ENCODE measurements at regions not wholly inside any gene's neighbourhood (a gene's known extent, or its start where the extent isn't known, plus 50 kb on each side); places are given as distances from the start of the nearest gene placed in this dataset.

DNA sequence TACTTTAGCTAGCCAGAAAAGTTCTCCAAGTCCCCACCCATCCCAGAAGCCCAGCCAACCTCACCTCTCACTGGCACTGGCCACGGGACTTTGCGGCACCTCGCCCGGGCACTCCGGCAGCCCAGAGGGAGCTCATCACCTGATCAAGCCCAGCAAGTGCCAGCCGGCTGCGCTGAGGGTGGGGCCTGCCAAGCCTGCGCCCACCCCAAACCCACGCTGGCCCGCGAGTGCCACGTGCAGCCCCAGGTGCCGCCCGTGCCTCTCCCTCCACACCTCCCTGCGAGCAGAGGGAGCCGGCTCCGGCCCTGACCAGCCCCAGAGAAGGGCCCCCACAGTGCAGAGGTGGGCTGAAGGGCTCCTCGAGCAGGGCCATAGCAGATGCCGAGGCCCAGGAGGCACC, 585.0 kb upstream of the HS6ST1 start:
- TF ChIP-seq, protein P1, sequence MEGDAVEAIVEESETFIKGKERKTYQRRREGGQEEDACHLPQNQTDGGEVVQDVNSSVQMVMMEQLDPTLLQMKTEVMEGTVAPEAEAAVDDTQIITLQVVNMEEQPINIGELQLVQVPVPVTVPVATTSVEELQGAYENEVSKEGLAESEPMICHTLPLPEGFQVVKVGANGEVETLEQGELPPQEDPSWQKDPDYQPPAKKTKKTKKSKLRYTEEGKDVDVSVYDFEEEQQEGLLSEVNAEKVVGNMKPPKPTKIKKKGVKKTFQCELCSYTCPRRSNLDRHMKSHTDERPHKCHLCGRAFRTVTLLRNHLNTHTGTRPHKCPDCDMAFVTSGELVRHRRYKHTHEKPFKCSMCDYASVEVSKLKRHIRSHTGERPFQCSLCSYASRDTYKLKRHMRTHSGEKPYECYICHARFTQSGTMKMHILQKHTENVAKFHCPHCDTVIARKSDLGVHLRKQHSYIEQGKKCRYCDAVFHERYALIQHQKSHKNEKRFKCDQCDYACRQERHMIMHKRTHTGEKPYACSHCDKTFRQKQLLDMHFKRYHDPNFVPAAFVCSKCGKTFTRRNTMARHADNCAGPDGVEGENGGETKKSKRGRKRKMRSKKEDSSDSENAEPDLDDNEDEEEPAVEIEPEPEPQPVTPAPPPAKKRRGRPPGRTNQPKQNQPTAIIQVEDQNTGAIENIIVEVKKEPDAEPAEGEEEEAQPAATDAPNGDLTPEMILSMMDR (IDR thresholded peaks at IDR 0.05): no peak
- no peak for TF ChIP-seq POLR2A (IDR thresholded peaks at IDR 0.05)
